DND-41 (cell line): ENCODE measurements at regions not wholly inside any gene's neighbourhood (a gene's known extent, or its start where the extent isn't known, plus 50 kb on each side); places are given as distances from the start of the nearest gene placed in this dataset.
"Not testable (repeated sequence)": the region's sequence is repeated elsewhere in the genome, so short reads cannot be mapped to it uniquely, and the experiment has no call there.

Source experiments
- ATAC-seq: fragments of 200-7000 bp; cut with Tn5 transposase; 3 replicates; pipeline ENCODE4 v1.9.1; 2021; ENCODE audit warnings: low read depth; ENCODE audit not compliant: insufficient read depth
- DNase-seq: peaks from one replicate; pipeline ENCODE4 v3.0.0-alpha.2; 2020
- H2AFZ ChIP-seq: 2 replicates; pipeline ENCODE4 v1.6.0; 2012; ENCODE audit warnings: low read depth, low read length
- H3K27ac ChIP-seq: 2 replicates; pipeline ENCODE4 v1.5.1; 2012; ENCODE audit warnings: low read length, inconsistent platforms
- H3K27me3 ChIP-seq: fragments of 200-600 bp; sonication (generic); 2 replicates; pipeline ENCODE4 v1.6.0; 2012; ENCODE audit warnings: low read length, mild to moderate bottlenecking, inconsistent platforms; ENCODE audit not compliant: insufficient read depth, poor library complexity
- H3K36me3 ChIP-seq: 2 replicates; pipeline ENCODE4 v1.5.1; 2012; ENCODE audit warnings: low read length, inconsistent platforms; ENCODE audit not compliant: insufficient read depth
- H3K4me1 ChIP-seq: 2 replicates; pipeline ENCODE4 v1.5.1; 2012; ENCODE audit warnings: mild to moderate bottlenecking, low read length; ENCODE audit not compliant: insufficient read depth
- H3K4me2 ChIP-seq: 2 replicates; pipeline ENCODE4 v1.6.0; 2012; ENCODE audit warnings: mild to moderate bottlenecking, moderate library complexity, low read length, inconsistent platforms; ENCODE audit not compliant: insufficient read depth
- H3K4me3 ChIP-seq, 2 experiments: fragments of 200-600 bp in 1 of 2; shearing (Covaris generic) in 1 of 2; 2 replicates each; pipeline ENCODE4 v1.5.1; 2012 to 2016; ENCODE audit warnings: inconsistent platforms in 2 of 2, low read length in 2 of 2, mild to moderate bottlenecking in 2 of 2, low read depth in 1 of 2, moderate library complexity in 1 of 2
- H3K79me2 ChIP-seq: 2 replicates; pipeline ENCODE4 v1.6.0; 2012; ENCODE audit warnings: low read length, inconsistent platforms; ENCODE audit not compliant: insufficient read depth
- H3K9ac ChIP-seq: 2 replicates; pipeline ENCODE4 v1.6.0; 2012; ENCODE audit warnings: low read depth, mild to moderate bottlenecking, inconsistent platforms, low read length, moderate library complexity
- H3K9me3 ChIP-seq: 2 replicates; pipeline ENCODE4 v1.5.1; 2012; ENCODE audit warnings: low read length, moderate library complexity, mild to moderate bottlenecking, inconsistent platforms; ENCODE audit not compliant: insufficient read depth, severe bottlenecking
- H4K20me1 ChIP-seq: 2 replicates; pipeline ENCODE4 v1.6.0; 2012; ENCODE audit warnings: low read length; ENCODE audit not compliant: insufficient read depth

DNA sequence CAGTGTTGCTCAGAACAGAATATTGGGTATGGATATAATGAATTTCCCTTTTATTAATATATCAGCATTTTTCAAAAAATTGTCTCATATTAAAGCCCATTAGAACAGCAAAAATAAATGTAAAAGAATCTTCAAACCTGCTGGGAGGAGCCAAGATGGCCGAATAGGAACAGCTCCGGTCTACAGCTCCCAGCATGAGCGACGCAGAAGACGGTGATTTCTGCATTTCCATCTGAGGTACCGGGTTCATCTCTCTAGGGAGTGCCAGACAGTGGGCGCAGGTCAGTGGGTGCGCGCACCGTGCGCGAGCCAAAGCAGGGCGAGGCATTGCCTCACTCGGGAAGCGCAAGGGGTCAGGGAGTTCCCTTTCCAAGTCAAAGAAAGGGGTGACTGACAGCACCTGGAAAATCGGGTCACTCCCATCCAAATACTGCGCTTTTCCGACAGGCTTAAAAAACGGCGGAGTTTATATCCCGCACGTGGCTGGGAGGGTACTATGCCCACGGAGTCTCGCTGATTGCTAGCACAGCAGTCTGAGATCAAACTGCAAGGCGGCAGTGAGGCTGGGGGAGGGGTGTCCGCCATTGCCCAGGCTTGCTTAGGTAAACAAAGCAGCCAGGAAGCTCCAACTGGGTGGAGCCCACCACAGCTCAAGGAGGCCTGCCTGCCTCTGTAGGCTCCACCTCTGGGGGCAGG is 816.8 kb downstream of the TTLL7 start:
- H3K27ac ChIP-seq, H3K27me3 ChIP-seq, H3K4me1 ChIP-seq, DNase-seq, H3K4me2 ChIP-seq, H3K9me3 ChIP-seq, H3K4me3 ChIP-seq, H3K9ac ChIP-seq, H2AFZ ChIP-seq, ATAC-seq, H3K36me3 ChIP-seq, H4K20me1 ChIP-seq, H3K79me2 ChIP-seq: not testable (repeated sequence)

DNA sequence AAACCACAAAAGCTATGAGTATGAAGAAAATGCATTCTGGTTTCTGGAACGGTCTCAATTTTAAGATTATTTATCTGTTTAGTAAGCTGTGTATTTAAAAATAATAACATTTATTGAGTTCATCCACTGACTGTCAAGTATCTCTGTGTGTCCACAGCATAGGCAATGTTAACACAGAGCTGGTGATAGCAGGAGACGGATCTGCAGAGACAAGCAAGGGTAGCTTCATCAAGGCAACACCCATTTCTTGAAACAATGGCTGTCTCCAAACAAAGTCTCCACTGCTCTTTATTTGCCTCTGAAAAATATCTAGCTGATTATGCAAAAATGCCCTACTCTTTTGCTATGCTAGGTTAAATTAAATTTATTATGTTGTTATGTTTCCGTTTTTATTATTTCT is 818.3 kb downstream of the TTLL7 start:
- not testable (repeated sequence) for H3K79me2 ChIP-seq, H4K20me1 ChIP-seq, DNase-seq, ATAC-seq, H2AFZ ChIP-seq, H3K4me3 ChIP-seq, H3K27ac ChIP-seq, H3K4me2 ChIP-seq, H3K9ac ChIP-seq, H3K36me3 ChIP-seq, H3K9me3 ChIP-seq, H3K27me3 ChIP-seq, H3K4me1 ChIP-seq

DNA sequence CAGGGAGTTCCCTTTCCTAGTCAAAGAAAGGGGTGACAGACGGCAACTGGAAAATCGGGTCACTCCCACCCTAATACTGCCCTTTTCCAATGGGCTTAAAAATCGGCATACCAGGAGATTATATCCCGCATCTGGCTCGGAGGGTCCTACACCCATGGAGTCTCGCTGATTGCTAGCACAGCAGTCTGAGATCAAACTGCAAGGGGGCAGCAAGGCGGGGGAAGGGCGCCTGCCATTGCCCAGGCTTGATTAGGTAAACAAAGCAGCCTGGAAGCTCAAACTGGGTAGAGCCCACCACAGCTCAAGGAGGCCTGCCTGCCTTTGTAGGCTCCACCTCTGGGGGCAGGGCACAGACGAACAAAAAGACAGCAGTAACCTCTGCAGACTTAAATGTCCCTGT is 831.3 kb downstream of the TTLL7 start:
- H3K4me3 ChIP-seq, H3K4me2 ChIP-seq, H3K79me2 ChIP-seq, H3K27me3 ChIP-seq, H3K9me3 ChIP-seq, H3K36me3 ChIP-seq, H4K20me1 ChIP-seq, ATAC-seq, H3K27ac ChIP-seq, H3K9ac ChIP-seq, DNase-seq, H3K4me1 ChIP-seq, H2AFZ ChIP-seq: not testable (repeated sequence)

DNA sequence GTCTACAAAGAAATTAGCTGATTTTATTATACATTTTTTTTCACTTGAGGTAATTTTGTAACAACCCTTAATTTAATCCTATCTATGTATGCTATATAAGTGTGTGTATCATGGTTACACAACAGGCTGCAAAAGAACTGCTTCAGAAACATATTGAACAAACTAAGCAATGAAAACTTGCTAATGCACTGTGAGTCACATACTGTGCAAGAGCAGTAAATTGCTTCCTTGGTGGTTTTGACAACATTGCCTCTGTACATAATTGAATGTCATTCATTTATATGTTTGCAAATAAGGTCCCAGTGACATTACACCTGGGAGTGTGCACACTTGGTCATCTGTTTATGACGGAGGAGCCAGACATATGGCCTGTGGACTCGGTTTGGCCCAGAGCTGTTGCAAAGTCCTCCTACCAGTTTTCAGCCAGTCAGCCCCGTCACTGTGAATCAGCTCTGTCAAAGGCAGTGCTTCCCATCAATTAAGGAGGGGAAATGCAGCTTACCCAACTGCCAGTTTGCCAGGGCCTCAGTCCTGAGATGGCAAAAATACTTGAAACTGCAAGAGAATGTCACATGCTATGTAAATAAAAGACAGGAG is 835.0 kb downstream of the TTLL7 start:
- not testable (repeated sequence) for DNase-seq, H3K4me1 ChIP-seq, H3K4me3 ChIP-seq, H3K27me3 ChIP-seq, H3K9me3 ChIP-seq, H3K27ac ChIP-seq, H2AFZ ChIP-seq, ATAC-seq, H3K79me2 ChIP-seq, H3K4me2 ChIP-seq, H3K36me3 ChIP-seq, H4K20me1 ChIP-seq, H3K9ac ChIP-seq

DNA sequence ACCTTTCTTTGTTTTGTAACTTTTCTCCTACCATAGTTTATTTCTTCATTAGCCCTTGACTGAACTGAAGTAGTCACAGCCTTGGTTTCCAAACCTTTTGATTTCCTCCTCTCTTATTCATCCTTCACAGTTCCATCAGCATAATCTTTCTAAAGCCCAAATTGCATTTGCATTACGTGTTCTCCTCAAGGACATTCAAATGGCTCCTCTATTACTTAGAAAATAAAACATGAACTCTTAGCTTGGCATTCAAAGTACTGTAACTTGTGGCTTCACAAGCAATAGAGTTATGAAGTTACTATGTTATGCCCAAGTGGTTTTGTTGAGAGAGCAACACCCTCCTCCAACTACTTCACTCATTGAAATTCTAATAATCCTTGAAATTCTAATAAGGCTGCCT is 840.0 kb downstream of the TTLL7 start:
- not testable (repeated sequence) for ATAC-seq, H4K20me1 ChIP-seq, H3K4me1 ChIP-seq

DNA sequence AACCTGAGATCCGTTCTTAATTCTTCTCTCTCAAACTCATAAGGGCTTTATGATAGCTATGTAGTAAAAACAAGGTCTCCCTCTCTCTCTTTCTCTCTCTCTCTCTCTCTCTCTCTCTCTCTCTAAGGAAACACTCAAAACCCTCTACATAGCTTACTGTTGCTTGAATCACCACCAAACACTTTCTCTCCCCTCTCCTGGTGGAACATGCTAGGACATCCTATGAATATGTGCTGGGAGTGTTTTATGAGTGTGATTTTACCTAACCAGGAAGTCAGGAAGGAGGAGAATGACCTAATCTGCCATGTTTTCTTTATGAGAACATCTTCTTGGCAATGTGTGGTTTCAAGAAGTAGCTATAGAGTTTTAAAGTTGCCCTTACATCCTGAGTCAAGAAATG is 844.6 kb downstream of the TTLL7 start:
- H2AFZ ChIP-seq, DNase-seq, H3K9me3 ChIP-seq, H3K4me1 ChIP-seq, H3K4me2 ChIP-seq, H3K9ac ChIP-seq, H3K4me3 ChIP-seq, H3K27ac ChIP-seq, H4K20me1 ChIP-seq, ATAC-seq, H3K79me2 ChIP-seq, H3K36me3 ChIP-seq, H3K27me3 ChIP-seq: not testable (repeated sequence)

More for the DNA sequence above, 840.0 kb downstream of the TTLL7 start:
- DNase-seq, H3K4me2 ChIP-seq, H3K79me2 ChIP-seq, H2AFZ ChIP-seq, H3K27ac ChIP-seq, H3K9me3 ChIP-seq, H3K27me3 ChIP-seq, H3K36me3 ChIP-seq, H3K9ac ChIP-seq, H3K4me3 ChIP-seq: not testable (repeated sequence)

DNA sequence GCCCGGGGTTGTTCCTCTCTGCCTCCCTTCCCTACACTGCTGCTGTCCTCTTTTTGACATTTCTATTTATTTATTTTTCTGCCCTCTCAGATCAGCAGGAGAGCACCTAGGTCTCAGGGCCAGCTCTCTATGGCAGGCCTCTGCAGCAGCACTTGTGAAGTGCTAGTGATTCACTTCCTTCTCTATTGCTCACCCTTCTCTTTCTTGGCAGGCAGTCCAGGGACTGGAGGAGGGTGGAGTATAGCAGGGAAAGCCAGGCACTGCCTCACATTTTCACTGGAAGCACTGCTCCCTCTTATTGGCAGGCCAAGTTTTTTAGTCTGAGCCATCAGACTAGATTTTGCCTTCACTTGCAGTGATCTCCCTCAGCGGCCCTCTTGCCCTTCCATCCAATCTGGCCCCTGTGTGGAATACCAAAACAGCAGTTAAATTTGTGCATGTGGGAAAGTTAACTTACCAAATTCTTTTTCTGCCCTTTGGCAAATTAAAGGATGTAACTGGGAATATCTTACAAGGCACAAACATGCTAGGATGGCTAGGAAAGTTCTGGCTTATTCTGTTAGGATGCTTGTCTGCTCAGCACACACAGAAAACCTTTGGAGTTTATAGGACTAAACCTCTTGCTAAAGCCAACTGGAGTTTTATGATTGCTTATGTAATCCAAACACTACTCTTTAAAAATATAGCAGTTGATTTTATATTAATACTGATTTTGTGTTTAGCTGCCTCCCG is 847.6 kb downstream of the TTLL7 start:
- H2AFZ ChIP-seq, H3K9me3 ChIP-seq, H3K4me2 ChIP-seq, DNase-seq, H4K20me1 ChIP-seq, ATAC-seq, H3K27me3 ChIP-seq, H3K9ac ChIP-seq, H3K27ac ChIP-seq, H3K79me2 ChIP-seq, H3K4me3 ChIP-seq, H3K36me3 ChIP-seq, H3K4me1 ChIP-seq: not testable (repeated sequence)

DNA sequence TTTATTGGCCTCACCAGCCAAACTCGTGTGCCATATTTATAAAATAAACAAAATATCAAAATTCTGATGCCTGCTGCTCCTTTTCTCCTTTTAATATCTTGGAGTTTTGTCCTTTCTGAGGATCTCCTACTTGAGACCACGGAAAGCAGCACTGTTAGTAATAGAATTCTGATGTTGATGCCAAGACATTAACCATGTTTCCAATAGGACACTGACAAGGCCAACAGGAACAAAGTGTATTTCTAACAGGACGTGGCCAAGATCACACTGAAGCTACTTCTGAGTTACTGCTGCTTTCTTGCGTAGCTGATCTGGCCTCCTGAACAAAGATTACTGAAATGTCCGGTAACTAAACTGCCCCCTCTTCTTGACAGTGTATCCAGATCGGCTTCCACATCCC is 848.5 kb downstream of the TTLL7 start:
- H3K27me3 ChIP-seq, H4K20me1 ChIP-seq, ATAC-seq, H3K4me3 ChIP-seq, H3K4me2 ChIP-seq, H3K4me1 ChIP-seq, H2AFZ ChIP-seq, H3K27ac ChIP-seq, H3K9ac ChIP-seq, H3K79me2 ChIP-seq, DNase-seq, H3K36me3 ChIP-seq, H3K9me3 ChIP-seq: not testable (repeated sequence)
